PFSK-1 (cell line): ENCODE measurements at regions not wholly inside any gene's neighbourhood (a gene's known extent, or its start where the extent isn't known, plus 50 kb on each side); places are given as distances from the start of the nearest gene placed in this dataset.

ENCODE experiments used
- FOXP2 ChIP-seq: optimal IDR thresholded peaks from 2 replicates; pipeline ENCODE3; 2011; ENCODE audit warnings: borderline replicate concordance, control low read depth, inconsistent platforms; ENCODE audit not compliant: insufficient read depth; ENCODE audit errors: extremely low read length, extremely low read depth
- POLR2AphosphoS5 ChIP-seq: IDR thresholded peaks from 2 replicates; pipeline ENCODE4 v1.6.1; 2012; ENCODE audit warnings: low read depth, mild to moderate bottlenecking, control low read depth, low read length, moderate library complexity
- SIN3A ChIP-seq: IDR thresholded peaks from 2 replicates; pipeline ENCODE4 v1.6.1; 2012; ENCODE audit warnings: mild to moderate bottlenecking, low read length, moderate library complexity, borderline replicate concordance; ENCODE audit not compliant: insufficient read depth
- TAF1 ChIP-seq: IDR thresholded peaks from 2 replicates; pipeline ENCODE4 v1.6.1; 2012; ENCODE audit warnings: low read length, control low read depth, borderline replicate concordance; ENCODE audit not compliant: insufficient read depth
- TF ChIP-seq, protein P1 (sequence below), 2 experiments: IDR thresholded peaks; 2 replicates each; pipeline versions ENCODE4 v1.6.1 to v1.8.0; 2011 to 2012; ENCODE audit warnings: low read depth in 2 of 2, low read length in 2 of 2, control low read depth in 1 of 2, inconsistent platforms in 1 of 2, mild to moderate bottlenecking in 1 of 2, moderate library complexity in 1 of 2; ENCODE audit not compliant: insufficient read depth in 1 of 2

DNA sequence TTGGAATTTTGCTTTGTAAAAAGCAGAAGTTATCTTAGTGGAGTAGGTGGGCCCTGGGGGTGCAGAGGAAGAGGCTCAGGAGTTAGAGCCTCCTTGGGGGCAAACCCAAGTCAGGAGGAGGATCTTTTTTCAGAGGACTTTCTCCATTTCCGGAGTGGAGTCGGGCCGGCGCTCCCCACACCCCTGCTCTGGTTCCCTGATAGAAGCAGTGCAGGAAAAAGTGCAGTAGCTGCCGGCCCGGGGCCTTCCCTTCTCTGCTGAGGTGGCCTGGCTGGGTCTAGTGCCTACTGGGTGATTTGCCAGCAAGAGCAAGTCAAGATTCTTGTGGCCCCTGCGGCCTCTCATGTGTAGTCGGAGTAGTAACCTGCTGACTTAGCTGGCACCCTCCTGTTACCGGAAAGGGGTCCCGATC is 124.2 kb upstream of the HS6ST1 start:
- TF ChIP-seq, protein P1, sequence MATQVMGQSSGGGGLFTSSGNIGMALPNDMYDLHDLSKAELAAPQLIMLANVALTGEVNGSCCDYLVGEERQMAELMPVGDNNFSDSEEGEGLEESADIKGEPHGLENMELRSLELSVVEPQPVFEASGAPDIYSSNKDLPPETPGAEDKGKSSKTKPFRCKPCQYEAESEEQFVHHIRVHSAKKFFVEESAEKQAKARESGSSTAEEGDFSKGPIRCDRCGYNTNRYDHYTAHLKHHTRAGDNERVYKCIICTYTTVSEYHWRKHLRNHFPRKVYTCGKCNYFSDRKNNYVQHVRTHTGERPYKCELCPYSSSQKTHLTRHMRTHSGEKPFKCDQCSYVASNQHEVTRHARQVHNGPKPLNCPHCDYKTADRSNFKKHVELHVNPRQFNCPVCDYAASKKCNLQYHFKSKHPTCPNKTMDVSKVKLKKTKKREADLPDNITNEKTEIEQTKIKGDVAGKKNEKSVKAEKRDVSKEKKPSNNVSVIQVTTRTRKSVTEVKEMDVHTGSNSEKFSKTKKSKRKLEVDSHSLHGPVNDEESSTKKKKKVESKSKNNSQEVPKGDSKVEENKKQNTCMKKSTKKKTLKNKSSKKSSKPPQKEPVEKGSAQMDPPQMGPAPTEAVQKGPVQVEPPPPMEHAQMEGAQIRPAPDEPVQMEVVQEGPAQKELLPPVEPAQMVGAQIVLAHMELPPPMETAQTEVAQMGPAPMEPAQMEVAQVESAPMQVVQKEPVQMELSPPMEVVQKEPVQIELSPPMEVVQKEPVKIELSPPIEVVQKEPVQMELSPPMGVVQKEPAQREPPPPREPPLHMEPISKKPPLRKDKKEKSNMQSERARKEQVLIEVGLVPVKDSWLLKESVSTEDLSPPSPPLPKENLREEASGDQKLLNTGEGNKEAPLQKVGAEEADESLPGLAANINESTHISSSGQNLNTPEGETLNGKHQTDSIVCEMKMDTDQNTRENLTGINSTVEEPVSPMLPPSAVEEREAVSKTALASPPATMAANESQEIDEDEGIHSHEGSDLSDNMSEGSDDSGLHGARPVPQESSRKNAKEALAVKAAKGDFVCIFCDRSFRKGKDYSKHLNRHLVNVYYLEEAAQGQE (IDR thresholded peaks at IDR 0.05; ENCODE audit: insufficient read depth in 1 of 2, low read depth in 2 of 2, low read length in 2 of 2) = no peak
- no peak for TF ChIP-seq SIN3A
- TF ChIP-seq TAF1 = no peak
- TF ChIP-seq POLR2AphosphoS5 = no peak
- no peak for TF ChIP-seq FOXP2

DNA sequence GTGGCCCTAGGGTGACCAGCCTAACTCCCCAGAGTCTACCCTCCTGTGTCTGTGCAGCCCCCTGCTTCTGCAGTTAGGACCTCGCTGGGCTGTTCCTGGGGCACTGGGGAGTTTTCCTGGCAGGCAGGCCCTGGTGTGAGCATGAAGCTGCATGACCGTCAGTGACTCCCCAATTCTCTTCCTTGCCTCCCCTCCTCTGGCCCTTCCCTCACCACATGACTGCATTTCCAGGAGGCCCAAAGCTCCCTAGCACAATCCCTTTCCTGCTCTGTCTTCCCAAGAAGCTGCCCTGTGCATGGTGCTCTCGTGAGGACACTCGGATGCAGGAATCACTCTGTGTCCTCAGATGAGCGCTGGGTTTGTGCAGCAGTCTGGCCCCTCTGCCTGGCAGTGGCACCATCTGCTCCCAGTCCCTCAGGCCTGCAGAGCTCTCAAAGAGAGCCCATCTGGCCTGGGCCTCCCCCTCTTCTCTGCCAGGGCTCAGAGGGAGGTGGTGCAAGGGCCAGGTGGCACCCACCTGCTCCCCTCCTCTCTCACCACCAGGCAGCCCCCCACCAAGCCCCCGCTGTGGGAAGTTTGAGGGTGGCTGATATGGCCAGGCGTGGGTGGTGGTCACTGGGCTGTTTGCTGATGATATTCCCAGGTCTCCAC is 125.6 kb upstream of the HS6ST1 start:
- no peak for TF ChIP-seq FOXP2
- TF ChIP-seq SIN3A = no peak
- TF ChIP-seq, protein P1 (IDR thresholded peaks at IDR 0.05; ENCODE audit: insufficient read depth in 1 of 2, low read depth in 2 of 2, low read length in 2 of 2) = no peak
- TF ChIP-seq POLR2AphosphoS5 = no peak
- no peak for TF ChIP-seq TAF1

DNA sequence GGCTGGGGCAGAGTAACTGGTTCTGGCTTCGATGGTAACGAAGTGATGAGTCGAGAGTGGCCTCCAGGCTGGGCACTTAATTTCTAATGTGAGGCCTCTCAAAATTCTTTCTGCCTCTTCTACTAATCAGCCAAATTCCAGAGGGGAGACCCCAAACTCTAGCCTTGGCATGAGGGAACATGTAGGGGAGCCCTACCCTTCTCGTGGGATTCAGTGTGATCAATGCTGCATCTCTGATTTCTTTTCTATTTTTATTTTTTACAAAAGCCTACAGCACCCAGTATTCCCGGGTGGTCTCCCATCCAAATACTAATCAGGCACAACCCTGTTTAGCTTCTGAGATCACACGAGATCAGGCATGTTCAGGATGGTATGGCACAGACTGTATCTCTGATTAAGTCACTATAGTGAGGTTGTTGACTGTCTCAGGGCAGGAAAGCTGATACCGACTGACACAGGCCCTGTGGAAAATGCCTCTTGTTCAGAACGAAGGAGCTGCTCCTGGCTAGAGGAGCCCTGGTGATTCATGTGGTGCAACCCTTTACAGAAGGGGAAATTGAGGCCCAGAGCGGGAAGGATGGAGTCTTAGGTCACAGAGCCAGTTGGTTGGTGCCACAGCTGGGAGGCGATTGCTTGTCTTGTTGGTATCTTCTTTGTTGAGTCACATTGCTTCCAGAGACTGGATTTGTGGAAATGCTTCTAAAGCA is 126.3 kb upstream of the HS6ST1 start:
- TF ChIP-seq SIN3A = no peak
- TF ChIP-seq, protein P1 (IDR thresholded peaks at IDR 0.05; ENCODE audit: insufficient read depth in 1 of 2, low read depth in 2 of 2, low read length in 2 of 2) = no peak
- TF ChIP-seq TAF1 = no peak
- TF ChIP-seq FOXP2 = no peak
- TF ChIP-seq POLR2AphosphoS5 = no peak

DNA sequence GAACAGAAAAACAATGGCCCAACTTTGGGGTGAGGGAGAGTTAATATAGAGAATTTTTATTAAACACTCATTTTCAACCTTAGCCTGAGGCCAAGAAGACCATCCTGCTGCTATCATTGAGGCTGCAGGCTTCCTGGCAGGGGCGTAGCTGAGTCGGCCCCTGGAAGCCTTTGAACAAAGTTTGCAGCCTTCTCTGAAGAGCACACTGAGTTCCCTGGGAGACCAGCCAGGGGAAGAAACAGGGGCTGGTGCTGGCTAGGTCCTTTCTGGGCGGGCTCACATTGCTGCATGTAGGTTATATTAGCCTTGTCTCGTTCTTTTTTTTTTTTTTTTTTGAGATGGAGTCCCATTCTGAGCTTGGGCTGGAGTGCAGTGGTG is 126.8 kb upstream of the HS6ST1 start:
- TF ChIP-seq, protein P1 (IDR thresholded peaks at IDR 0.05; ENCODE audit: insufficient read depth in 1 of 2, low read depth in 2 of 2, low read length in 2 of 2) = no peak
- no peak for TF ChIP-seq POLR2AphosphoS5
- no peak for TF ChIP-seq FOXP2
- TF ChIP-seq SIN3A = no peak
- no peak for TF ChIP-seq TAF1
